Endothelial cell of umbilical vein (primary cell): ENCODE measurements at regions not wholly inside any gene's neighbourhood (a gene's known extent, or its start where the extent isn't known, plus 50 kb on each side); places are given as distances from the start of the nearest gene placed in this dataset.

Experiments used
- BruUV-seq: library from RNA; stranded (reverse); fragments of 400-500 nt; replicated peaks from 2 replicates; lab custom pipeline; 2021; lab: Mats Ljungman, UMichigan
- CTCF ChIA-PET: fragments of 300-600, 350-600 bp; sonication (Branson Sonifier 250); formaldehyde crosslinking; loops from one replicate; lab custom pipeline; 2021; ENCODE audit warnings: antibody characterized with exemption, inconsistent platforms; lab: Charles Lee
- POLR2A ChIA-PET: fragments of 300-600, 350-600 bp; sonication (Branson Sonifier 250); formaldehyde crosslinking; loops from one replicate; lab custom pipeline; 2021; ENCODE audit warnings: antibody characterized with exemption, inconsistent platforms; lab: Charles Lee
- DNase-seq: peaks from one replicate; pipeline ENCODE4 v3.0.0-alpha.2; 2011; ENCODE audit warnings: low read depth, low spot score
- FAIRE-seq: peaks from 2 replicates; lab custom pipeline; 2011; peaks lifted over from hg19 to GRCh38; lab: Jason Lieb, UNC
- H2AFZ ChIP-seq: 2 replicates; pipeline ENCODE4 v1.6.0; 2012; ENCODE audit warnings: low read depth, low read length, control low read depth, inconsistent platforms
- H3K27ac ChIP-seq: 2 replicates; pipeline ENCODE4 v1.5.1; 2011; ENCODE audit warnings: low read depth, mild to moderate bottlenecking, control low read depth, low read length, moderate library complexity; ENCODE audit not compliant: insufficient read depth
- H3K27me3 ChIP-seq, 2 experiments: 2 replicates each; pipeline versions ENCODE4 v1.6.0 to v1.6.1; 2011; ENCODE audit warnings: low read length in 2 of 2, mixed read lengths in 1 of 2; ENCODE audit not compliant: control insufficient read depth in 2 of 2, insufficient read depth in 2 of 2
- H3K36me3 ChIP-seq, 2 experiments: 2 replicates in 1 of 2; 3 replicates in 1 of 2; pipeline ENCODE4 v1.5.1; 2011; ENCODE audit warnings: low read length in 2 of 2, mild to moderate bottlenecking in 1 of 2, moderate library complexity in 1 of 2; ENCODE audit not compliant: control insufficient read depth in 2 of 2, insufficient read depth in 2 of 2; ENCODE audit errors: extremely low read depth in 1 of 2
- H3K4me1 ChIP-seq: 3 replicates; pipeline ENCODE4 v1.5.1; 2011; ENCODE audit warnings: mild to moderate bottlenecking, low read length; ENCODE audit not compliant: control insufficient read depth, insufficient read depth; ENCODE audit errors: extremely low read depth
- H3K4me2 ChIP-seq: 2 replicates; pipeline ENCODE4 v1.6.1; 2011; ENCODE audit warnings: low read length, control low read depth, mixed read lengths; ENCODE audit not compliant: insufficient read depth
- H3K4me3 ChIP-seq, 3 experiments: fragments of 200-600 bp in 1 of 3; sonication (generic), shearing (Covaris generic) in 1 of 3; replicated peaks in 1 of 3; 2 replicates each; pipeline ENCODE4 v1.5.1; 2011 to 2016; ENCODE audit warnings: control low read depth in 3 of 3, low read length in 3 of 3, mild to moderate bottlenecking in 2 of 3, inconsistent platforms in 1 of 3, low read depth in 1 of 3, moderate library complexity in 1 of 3; ENCODE audit not compliant: insufficient read depth in 1 of 3
- H3K79me2 ChIP-seq: 2 replicates; pipeline ENCODE4 v1.6.0; 2012; ENCODE audit warnings: low read length, inconsistent platforms; ENCODE audit not compliant: control insufficient read depth, insufficient read depth
- H3K9ac ChIP-seq: replicated peaks from 2 replicates; pipeline ENCODE3; 2011; ENCODE audit warnings: low read length, control low read depth; ENCODE audit not compliant: insufficient read depth; ENCODE audit errors: extremely low read depth
- H3K9me1 ChIP-seq: replicated peaks from 3 replicates; pipeline ENCODE4 v1.6.0; 2011; ENCODE audit warnings: mild to moderate bottlenecking, low read length; ENCODE audit not compliant: control insufficient read depth, insufficient read depth; ENCODE audit errors: extremely low read depth
- H3K9me3 ChIP-seq: replicated peaks from 2 replicates; pipeline ENCODE4 v1.5.1; 2012; ENCODE audit warnings: low read length, inconsistent platforms; ENCODE audit not compliant: control insufficient read depth, insufficient read depth
- H4K20me1 ChIP-seq: replicated peaks from 2 replicates; pipeline ENCODE3; 2011; ENCODE audit warnings: mild to moderate bottlenecking, low read length; ENCODE audit not compliant: control insufficient read depth, insufficient read depth; ENCODE audit errors: extremely low read depth
- EZH2 ChIP-seq: IDR thresholded peaks from 2 replicates; pipeline ENCODE4 v1.6.1; 2012; ENCODE audit warnings: borderline replicate concordance, low read depth, mild to moderate bottlenecking, moderate library complexity, low read length, inconsistent platforms; ENCODE audit not compliant: severe bottlenecking
- FOS ChIP-seq: IDR thresholded peaks from 2 replicates; pipeline ENCODE4 v1.6.1; 2011; ENCODE audit warnings: mild to moderate bottlenecking, low read length, moderate library complexity, borderline replicate concordance; ENCODE audit not compliant: insufficient read depth
- GATA2 ChIP-seq: IDR thresholded peaks from 2 replicates; pipeline ENCODE4 v1.7.0; 2011; ENCODE audit warnings: low read depth, mild to moderate bottlenecking, moderate library complexity, mixed read lengths, low read length; ENCODE audit not compliant: insufficient read length, insufficient read depth
- JUN ChIP-seq: IDR thresholded peaks from 2 replicates; pipeline ENCODE4 v1.6.1; 2011; ENCODE audit warnings: borderline replicate concordance, low read depth; ENCODE audit not compliant: insufficient read length, insufficient read depth
- MYC ChIP-seq: IDR thresholded peaks from one replicate; pipeline ENCODE4 v1.6.1; 2011; ENCODE audit warnings: mild to moderate bottlenecking, low read depth, low read length
- POLR2A ChIP-seq: IDR thresholded peaks from 2 replicates; pipeline ENCODE4 v1.6.1; 2012; ENCODE audit warnings: low read depth, mild to moderate bottlenecking, control low read depth, low read length
- POLR2AphosphoS5 ChIP-seq: IDR thresholded peaks from 2 replicates; pipeline ENCODE4 v1.6.1; 2012; ENCODE audit warnings: low read depth, mild to moderate bottlenecking, control low read depth, low read length, moderate library complexity; ENCODE audit not compliant: insufficient read depth
- dilution Hi-C: fragments of 300-500 bp; cut with MboI; formaldehyde crosslinking; loops from one replicate; pipeline ENCODE4 v1.15.0; 2019; ENCODE audit warnings: low sequenced_read_pairs; ENCODE audit not compliant: extremely low pct_ligation_motif_present
- intact Hi-C: fragments of 100-400 bp; cut with micrococcal nuclease; formaldehyde crosslinking; loops from one replicate; pipeline ENCODE4 v1.10.0; 2022
- TF ChIP-seq, protein P1 (sequence below), 2 donors: IDR thresholded peaks; 1 replicate in 1 of 2; 2 replicates in 1 of 2; pipeline ENCODE4 v1.5.1; 2011; ENCODE audit warnings: low read length in 2 of 2, mild to moderate bottlenecking in 2 of 2, moderate library complexity in 2 of 2, control low read depth in 1 of 2, inconsistent platforms in 1 of 2, low read depth in 1 of 2; ENCODE audit not compliant: insufficient read depth in 1 of 2; ENCODE audit errors: extremely low read depth in 1 of 2
- TF ChIP-seq, protein P2 (sequence below): IDR thresholded peaks from 2 replicates; pipeline ENCODE4 v1.6.1; 2011; ENCODE audit not compliant: insufficient read depth, insufficient read length

DNA sequence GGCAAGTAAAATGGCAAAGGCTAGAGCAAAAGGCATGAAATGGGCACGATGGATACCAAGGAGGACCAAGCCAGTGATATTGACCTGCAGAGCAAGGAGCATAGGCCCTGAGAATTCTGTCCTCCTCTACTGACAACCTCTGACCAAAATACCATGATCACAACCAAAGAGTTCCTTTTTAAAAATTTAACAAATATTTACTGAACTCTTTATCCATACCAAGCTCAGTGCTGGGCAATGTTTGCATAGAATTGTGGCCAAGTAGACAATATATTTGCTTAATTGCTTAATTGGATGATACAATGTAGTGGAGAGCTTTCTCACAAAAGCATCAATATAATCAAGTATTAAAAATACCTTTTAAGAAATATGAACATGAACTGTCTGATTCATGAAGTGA lies 265.7 kb downstream of the ICOS start:
- Histone ChIP-seq H3K9me3 (no peaks in the 10 kb centered on the region), H4K20me1 (no peaks in the 10 kb centered on the region), H3K27me3 (peaks cover 8 to 12% of the 10 kb centered on the region in 2 experiments), H3K4me3 (no peak overlapping the region), H2AFZ (no peak overlapping the region), H3K9ac (no peak overlapping the region), H3K27ac (no peak overlapping the region), H3K4me2 (no peak overlapping the region), H3K79me2 (no peaks in the 10 kb centered on the region), H3K4me1 (no peaks in the 10 kb centered on the region), H3K9me1 (no peaks in the 10 kb centered on the region), H3K36me3 (no peaks in the 10 kb centered on the region)
- DNase-seq (no peak), FAIRE-seq (no peak)
- BruUV-seq = no TSS peak
- intact Hi-C loops (no loop called here), dilution Hi-C loops (no loop called here)
- TF ChIP-seq JUN (no peak), POLR2AphosphoS5 (no peak), FOS (no peak), POLR2A (no peak), MYC (no peak), GATA2 (no peak), EZH2 (no peak)
- TF ChIP-seq, protein P1, sequence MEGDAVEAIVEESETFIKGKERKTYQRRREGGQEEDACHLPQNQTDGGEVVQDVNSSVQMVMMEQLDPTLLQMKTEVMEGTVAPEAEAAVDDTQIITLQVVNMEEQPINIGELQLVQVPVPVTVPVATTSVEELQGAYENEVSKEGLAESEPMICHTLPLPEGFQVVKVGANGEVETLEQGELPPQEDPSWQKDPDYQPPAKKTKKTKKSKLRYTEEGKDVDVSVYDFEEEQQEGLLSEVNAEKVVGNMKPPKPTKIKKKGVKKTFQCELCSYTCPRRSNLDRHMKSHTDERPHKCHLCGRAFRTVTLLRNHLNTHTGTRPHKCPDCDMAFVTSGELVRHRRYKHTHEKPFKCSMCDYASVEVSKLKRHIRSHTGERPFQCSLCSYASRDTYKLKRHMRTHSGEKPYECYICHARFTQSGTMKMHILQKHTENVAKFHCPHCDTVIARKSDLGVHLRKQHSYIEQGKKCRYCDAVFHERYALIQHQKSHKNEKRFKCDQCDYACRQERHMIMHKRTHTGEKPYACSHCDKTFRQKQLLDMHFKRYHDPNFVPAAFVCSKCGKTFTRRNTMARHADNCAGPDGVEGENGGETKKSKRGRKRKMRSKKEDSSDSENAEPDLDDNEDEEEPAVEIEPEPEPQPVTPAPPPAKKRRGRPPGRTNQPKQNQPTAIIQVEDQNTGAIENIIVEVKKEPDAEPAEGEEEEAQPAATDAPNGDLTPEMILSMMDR (IDR thresholded peaks at IDR 0.05; ENCODE audit: extremely low read depth in 1 of 2, insufficient read depth in 1 of 2, low read depth in 1 of 2, low read length in 2 of 2) = no peak
- TF ChIP-seq, protein P2, sequence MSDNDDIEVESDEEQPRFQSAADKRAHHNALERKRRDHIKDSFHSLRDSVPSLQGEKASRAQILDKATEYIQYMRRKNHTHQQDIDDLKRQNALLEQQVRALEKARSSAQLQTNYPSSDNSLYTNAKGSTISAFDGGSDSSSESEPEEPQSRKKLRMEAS = no peak
- ChIA-PET POLR2A (no interaction called here), CTCF (no interaction called here)
